GM13976 (cell line): ENCODE measurements at regions not wholly inside any gene's neighbourhood (a gene's known extent, or its start where the extent isn't known, plus 50 kb on each side); places are given as distances from the start of the nearest gene placed in this dataset.

Experiments
- DNase-seq: peaks from one replicate; pipeline ENCODE4 v3.0.0; 2012; ENCODE audit warnings: low spot score
- in situ Hi-C: fragments of 300-500 bp; cut with MboI; formaldehyde crosslinking; loops from one replicate; pipeline ENCODE4 v1.12.0; 2022; ENCODE audit warnings: low sequenced_read_pairs, mixed read lengths, inconsistent platforms; ENCODE audit not compliant: unreplicated experiment
- TF ChIP-seq, protein P1 (sequence below): IDR thresholded peaks from 2 replicates; pipeline ENCODE4 v1.5.1; 2012; ENCODE audit warnings: borderline replicate concordance, mild to moderate bottlenecking; ENCODE audit not compliant: insufficient read depth; ENCODE audit errors: extremely low read depth, missing control alignments, control extremely low read depth

DNA sequence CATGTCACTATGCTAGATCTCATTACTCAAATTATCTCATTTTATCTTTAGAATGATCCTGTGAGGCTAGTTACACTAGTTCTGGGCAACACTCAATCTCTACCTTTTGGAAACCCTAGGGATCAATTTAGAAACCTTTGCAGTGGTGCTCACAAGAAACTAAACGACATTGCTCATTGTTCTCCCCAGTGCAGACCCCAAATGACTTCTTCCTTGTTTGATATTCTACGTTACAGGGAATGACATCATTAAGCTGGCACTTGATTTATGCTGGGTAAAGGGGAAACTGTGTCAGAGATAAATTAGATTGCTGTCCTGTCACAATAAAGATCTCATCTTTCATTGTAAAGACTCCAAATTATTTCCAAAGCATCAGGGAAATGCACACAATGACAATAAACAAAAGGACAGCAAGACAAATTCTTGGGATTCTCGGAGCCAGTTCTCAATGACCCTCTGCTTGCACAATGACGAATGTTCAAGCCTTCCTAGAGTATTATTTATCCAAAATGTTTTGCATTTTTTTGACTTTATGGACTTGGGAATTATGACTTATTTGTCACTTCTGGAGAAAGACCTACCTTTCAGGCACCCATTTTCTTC lies 1121.8 kb upstream of the TENM4 start:
- no peak for DNase-seq
- TF ChIP-seq, protein P1, sequence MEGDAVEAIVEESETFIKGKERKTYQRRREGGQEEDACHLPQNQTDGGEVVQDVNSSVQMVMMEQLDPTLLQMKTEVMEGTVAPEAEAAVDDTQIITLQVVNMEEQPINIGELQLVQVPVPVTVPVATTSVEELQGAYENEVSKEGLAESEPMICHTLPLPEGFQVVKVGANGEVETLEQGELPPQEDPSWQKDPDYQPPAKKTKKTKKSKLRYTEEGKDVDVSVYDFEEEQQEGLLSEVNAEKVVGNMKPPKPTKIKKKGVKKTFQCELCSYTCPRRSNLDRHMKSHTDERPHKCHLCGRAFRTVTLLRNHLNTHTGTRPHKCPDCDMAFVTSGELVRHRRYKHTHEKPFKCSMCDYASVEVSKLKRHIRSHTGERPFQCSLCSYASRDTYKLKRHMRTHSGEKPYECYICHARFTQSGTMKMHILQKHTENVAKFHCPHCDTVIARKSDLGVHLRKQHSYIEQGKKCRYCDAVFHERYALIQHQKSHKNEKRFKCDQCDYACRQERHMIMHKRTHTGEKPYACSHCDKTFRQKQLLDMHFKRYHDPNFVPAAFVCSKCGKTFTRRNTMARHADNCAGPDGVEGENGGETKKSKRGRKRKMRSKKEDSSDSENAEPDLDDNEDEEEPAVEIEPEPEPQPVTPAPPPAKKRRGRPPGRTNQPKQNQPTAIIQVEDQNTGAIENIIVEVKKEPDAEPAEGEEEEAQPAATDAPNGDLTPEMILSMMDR: no peak
- in situ Hi-C loops: no loop called here

DNA sequence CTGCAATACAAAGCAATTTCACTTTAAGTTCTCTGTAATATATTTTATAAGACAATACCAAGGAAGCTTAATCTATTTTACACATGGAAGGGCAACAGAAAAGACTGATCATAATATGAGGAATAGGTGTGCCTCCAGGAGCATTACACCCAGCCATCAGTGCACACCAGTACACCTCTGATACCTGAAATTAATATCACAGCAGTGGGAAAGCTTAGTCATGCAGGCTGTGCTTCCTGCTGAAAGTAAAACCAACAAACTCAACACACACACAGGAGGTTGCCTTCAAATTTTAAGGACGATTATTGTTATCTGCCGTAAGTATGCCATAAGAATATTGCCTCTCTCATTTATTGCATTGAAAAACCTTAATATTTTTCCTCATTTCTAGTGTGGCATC lies 1119.1 kb upstream of the TENM4 start:
- TF ChIP-seq, protein P1: no peak
- no peak for DNase-seq
- in situ Hi-C loops: no loop called here

DNA sequence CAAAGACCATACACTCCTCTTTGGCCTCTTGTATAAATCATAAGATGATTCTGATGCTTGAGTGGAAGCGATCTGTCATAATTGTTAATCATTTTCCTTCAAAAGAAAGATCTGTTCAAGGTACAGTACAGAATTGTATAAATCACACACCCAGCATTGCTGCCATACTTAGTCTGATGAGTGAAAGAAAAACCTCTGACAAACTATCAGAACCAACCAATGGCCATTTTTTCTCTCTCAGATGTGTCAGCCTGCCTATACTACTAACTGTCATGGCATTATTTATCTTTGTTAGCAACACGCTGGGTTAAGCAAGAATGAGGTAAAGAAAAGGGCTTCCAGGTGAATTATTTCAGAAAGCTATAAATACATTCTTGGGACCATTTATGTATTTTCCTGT lies 1112.7 kb upstream of the TENM4 start:
- no peak for DNase-seq
- TF ChIP-seq, protein P1: no peak
- in situ Hi-C loops: no loop called here

DNA sequence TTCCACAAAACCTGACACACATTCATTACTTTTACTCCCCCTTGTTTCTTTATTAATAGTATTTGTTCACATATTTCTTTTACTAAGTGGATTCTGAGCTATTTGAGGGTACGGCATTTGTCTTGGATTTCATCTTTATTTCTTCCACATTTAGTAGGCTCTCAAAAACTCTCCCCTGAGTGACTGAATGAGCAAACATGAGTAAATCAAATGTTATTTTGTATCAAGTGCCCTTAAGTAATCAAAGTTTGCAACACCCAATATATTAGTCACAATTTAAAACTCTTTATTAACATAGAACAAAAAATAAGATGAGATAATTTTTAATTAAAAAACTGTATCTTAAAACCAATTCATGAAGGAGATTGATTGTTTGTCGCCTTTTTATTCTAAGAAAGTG lies 1101.9 kb upstream of the TENM4 start:
- TF ChIP-seq, protein P1: no peak
- DNase-seq: no peak
- in situ Hi-C loops: no loop called here

DNA sequence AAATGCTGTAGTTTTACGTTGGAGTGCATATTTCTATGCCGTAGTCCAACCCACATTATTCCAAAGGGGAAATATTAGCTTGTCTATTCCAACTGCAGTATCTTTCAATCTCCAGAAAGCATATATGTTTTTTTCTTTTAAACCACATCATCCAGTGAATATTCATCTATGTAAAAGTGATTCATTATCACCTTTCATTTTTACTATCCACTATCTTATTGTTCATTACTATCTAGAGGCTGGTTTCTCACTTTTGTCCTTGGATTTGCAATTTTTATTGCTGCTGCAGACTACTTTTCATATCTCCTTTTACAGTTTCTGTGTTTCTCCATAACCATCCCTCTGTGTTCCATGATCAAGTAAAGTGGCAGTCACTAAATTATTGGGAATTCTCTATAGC lies 1097.2 kb upstream of the TENM4 start:
- in situ Hi-C loops: no loop called here
- DNase-seq: no peak
- TF ChIP-seq, protein P1: no peak

DNA sequence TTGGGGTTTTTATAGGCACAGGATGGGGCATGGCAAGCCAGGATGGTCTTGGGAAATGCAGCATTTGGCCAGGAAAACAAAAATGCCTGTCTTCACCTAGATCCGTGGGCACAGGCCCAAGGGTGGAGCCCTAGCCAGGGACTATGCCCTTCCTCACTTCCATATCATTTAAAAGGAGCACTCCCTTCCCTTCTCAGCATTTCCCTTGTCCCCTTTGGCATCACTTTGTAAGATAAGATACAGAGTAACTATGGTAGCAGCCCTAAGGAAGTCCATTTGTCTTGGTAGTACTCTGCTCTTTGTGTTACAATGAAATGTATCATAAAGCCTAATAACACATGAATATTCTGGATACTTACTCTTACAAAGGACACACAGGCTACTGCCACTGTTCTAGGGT lies 1092.6 kb upstream of the TENM4 start:
- DNase-seq: no peak
- in situ Hi-C loops: no loop called here

More for the DNA sequence above, 1092.6 kb upstream of the TENM4 start:
- TF ChIP-seq, protein P1: no peak
